Activated CD8-positive, alpha-beta memory T cell treated with anti-CD3 and anti-CD28 coated beads, Interleukin-2, amount 50 U/mL, for 24 hours (primary cell): ENCODE measurements at regions not wholly inside any gene's neighbourhood (a gene's known extent, or its start where the extent isn't known, plus 50 kb on each side); places are given as distances from the start of the nearest gene placed in this dataset.

Experiments
- DNase-seq: peaks from one replicate; pipeline ENCODE4 v3.0.0-alpha.2; 2020; ENCODE audit errors: extremely low read depth

DNA sequence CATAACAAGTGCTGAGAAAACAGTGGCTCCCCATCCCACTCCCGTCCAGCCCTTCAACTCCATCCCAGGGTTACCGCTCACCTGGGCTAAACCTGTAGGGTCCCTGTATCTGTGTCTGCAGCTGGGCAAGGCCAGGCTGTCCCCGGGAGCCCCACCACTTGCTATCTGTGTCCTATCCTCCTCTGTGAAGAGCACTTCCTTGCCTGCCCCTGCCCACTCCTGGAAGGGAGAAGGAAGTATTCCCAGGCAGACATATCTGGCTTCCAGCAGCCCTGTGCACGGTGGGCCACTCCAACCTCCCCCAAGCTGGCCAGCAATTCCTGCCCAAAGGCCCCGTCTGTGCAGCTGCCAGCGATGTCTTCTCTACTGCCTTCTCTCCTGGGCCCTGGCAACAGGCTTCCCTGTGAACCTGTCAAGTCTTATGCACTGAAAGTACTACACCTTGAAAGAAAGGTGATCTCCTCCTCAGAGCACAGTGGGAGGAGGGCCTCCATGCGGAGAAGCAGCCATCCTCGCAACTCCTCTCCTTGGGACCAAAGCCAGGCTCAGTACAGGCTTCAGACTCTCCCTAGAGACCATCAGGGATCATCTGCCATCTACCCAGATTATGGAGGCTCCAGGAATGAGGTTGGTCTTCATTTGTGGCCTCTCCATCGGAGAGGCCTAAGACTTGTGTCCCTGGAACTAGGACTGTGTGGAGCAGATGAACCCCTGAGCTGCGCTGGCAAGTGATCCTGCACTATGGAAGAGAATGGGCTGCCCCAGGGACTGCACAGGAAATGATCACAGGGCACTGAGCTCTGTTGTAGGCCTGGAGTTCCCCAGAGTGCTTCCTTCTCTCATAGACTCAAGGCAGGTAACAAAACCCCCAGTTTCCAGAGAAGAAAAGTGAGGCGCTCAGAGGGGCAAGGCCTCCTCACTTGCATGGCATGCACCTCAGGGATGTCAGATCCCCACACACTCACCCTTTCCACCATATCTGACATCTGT, 663.6 kb downstream of the BCL11B start:
- DNase-seq = no peak

DNA sequence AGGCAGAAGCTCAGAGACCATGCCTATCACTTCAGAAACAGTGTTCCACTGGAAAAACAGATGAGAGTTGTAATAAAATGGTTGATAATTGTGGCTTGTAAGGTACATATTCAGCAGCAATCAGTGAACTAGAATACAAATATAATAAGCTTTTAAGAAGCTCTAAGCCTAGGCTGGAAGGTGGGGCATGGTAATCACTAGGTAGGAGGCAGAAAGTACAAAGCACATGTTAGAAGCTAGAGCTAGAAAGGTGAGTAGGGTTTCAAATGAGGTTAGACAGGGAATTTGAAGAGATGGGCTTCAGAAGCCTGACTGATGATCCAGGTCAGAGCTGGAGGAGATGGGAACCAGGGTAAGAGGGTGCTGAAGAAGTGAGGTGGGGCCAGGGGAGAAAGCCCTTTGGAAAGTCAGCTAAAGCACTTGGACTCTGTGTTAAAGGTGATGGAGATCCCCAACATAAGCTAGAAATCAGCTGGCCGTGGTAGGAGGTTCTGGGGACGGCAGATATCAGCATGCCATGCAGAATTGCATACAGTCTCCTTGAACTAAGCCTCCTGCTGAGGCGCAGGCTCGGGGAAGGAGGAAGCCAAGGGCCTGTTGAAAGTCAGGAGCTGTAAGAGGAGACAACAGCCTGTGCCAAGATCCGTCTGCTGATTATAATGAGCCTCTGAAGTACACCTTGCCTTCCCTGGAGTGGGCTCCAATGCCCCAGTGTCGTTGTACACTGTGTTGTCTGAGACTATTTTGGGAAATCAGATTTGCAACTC, 659.4 kb downstream of the BCL11B start:
- DNase-seq = no peak

DNA sequence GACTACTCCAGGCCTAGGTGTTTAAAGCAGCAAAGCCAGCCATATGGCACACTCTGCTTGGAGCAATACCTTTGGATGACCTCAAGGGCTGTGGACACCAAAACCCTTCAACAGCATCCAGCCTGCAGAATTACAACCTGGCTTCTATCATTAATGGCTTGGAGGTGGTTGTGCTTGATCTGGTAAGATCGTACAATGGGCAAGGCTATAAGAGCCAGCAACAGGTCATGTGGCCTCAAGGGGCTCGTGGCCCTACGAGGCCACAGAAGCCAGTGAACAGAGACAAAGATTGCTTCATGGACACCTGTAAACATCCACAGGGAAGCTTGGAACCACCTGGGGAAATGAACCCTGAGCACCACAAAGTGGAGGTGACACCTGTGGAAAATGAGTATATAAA, 657.3 kb downstream of the BCL11B start:
- no peak for DNase-seq

DNA sequence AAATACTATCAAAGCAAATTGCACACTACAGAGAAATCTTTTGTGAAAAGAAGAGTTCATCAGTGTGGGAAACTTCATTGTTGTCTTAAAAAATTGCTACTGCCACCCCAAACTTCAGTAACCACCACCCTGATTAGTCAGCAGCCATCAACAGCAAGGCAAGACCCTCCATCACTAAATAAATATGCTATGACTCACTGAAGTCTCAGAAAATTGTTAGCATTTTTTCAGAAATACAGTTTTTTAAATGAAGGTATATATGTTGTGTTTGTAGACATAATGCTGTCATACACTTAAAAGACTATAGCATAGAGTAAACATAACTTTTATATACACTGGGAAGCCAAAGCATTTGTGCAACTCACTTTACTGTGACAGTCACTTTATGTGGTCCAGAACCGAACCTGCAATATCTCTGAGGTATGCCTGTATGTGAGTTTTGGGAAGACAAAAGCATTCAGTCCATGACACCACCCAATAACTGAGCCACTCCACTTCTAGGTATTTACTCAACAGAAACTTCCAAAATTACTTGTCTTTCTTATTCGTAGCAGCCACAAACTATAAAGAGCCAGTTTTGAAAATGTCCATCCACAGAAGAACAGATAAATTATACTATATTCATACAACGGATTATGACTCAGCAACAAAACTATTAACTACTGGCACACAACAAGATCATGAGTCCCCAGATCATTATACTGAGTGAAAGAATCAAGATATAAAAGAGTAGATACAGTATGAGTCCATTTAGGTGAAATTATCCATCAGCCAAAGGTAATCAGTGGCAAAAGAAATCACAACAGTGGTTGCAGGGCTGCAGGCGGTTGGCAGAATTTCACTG, 649.6 kb downstream of the BCL11B start:
- no peak for DNase-seq

DNA sequence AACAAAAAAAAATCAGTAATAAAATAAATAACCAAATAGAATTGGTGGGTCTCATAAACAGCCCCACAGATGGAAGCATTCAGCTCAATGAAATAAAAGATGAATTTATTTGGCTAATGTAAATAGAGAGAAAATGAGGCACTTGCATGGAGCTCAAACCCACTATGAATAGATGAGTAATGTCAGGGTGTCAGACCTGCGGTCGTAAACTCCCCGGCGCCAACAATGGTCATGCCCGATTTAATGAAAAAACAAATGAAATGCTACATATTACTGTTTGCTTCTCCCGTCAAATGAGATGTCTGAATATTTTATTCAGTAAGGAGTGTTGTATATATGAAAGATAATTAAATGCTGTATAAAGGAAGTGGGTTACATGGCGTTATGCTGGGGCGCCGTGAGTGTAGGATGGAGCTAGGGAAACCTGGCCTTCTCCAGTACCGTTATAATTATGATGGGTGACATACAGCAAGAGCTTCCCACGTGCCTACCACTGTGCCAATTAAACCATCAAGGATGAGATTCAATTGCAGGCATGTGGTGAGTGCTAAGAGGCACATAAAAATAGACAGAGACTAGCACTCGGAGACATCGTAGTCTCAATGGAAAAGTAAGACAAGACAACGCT, 648.1 kb downstream of the BCL11B start:
- no peak for DNase-seq

DNA sequence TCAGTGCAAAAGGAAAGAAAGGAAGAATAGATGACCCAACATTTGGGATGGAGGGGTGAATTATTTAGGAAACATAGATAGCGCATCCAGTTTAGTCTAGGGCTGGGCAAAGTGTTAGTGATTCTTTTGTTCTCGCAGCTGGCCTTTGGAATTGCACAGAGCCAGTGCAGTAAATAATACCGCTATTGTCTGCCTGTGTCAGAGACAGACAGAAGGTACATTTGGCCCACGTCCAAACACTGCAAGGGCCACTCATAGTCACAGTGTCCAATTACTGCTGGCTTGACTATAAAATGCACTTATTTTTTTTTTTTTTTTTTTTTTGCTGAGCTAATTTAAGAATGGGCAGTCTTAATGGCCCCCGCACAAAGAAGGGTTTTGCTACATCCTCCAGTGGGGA, 638.6 kb downstream of the BCL11B start:
- DNase-seq = no peak

DNA sequence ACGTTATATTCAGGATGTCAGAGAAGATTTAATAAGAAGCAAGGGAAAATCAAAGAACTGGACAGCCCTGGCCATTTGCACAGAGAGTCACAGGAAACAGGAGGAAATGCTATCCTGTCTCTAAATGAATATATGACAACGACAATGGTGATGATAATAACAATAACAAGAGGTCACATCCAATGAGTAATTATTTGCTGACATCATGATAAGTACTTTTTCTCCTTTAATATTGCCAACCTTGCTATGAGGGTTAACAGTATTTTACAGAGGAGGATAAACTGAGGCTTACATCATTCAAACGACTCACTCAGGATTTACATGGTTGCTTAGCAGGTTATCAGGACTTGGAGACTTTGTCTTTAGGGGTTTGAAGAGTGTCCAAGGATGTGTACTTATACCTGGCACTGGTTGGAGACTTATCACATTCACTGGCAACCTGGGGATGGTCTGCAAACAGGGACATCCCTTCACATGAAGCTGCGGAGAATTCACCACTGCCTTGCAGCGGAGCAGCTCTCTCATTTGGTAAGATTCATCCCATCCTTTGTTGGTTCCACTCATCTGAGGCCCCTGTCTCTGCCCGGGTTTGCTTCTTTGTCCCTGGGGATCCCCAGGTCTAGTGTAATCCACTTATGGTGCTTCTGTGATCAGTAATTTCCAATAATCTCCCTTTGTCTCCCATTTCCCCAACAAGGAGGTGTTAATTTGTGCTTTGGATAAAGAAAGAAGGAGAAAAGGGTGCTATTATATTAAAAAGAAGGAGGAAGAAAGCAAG, 637.8 kb downstream of the BCL11B start:
- no peak for DNase-seq

DNA sequence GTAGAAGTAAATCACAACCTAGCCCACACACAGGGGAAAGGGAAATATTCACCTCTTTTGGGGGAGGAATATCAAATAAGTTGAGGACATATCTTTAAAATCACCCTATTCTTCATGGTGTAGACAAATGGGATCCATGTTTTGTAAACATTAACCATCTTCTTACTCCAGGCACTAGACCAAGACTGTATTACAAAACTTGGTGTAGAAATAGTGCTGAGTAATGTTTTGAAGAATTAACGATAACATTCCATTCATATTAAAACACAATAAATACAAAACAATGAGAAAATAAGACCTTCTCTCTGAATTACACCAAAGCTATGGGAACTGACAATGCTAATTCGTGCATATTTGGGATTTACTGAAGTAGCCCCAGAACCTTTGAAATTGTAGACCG, 633.6 kb downstream of the BCL11B start:
- DNase-seq = no peak

DNA sequence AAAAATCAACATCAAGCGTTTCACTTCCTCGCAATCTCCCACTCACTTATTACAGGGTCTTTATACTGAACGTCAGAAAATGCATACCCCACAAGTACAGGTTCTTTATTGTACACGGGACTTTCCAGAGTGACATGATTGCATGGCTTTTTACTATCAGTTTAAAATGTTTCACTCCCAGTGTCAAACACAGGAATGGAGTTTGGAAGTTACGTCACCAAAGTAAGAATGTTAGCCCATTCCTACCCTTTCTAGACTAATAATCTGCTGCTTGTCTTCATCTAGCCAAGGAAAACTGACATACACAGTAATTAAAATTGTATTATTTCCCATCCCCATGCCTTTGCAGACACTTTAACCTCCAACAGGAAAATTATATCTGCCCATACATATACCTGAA, 624.2 kb downstream of the BCL11B start:
- no peak for DNase-seq

DNA sequence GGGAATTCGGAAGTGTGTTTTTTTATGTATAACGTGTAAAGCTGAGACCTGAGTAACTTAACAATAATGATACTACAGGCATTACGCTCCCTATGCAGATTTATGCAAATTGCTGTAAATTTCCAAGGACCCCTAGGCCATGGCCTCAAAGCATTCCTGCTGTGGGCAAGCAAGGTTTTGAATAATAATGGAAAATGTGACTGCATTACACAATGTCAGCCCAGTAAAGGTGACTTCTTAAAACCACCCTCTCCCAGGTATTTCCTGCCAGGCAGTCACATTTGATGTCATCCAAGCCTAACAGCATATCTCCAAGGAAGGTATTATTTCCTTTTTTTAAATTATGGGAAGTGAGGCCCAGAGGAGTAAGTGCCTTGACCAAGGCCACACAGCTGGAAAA, 621.0 kb downstream of the BCL11B start:
- no peak for DNase-seq

DNA sequence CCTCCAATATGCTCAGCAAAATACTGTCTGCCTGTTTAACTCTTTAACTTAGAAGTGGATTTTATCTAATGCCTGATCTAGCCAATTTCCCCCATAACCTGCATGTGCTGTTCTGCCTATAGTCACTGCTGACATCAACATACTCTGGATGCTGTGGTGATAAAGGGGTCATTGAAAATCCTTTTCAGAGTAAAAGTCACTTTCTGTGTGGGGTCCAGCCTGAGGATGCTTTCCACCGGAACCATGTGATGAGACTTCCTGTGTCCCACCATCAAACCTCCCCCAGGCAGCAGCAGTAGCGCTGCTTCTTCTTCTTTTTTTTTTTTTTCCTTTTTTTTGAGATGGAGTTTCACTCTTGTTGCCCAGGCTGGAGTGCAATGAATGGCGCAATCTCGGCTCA, 607.0 kb downstream of the BCL11B start:
- no peak for DNase-seq

DNA sequence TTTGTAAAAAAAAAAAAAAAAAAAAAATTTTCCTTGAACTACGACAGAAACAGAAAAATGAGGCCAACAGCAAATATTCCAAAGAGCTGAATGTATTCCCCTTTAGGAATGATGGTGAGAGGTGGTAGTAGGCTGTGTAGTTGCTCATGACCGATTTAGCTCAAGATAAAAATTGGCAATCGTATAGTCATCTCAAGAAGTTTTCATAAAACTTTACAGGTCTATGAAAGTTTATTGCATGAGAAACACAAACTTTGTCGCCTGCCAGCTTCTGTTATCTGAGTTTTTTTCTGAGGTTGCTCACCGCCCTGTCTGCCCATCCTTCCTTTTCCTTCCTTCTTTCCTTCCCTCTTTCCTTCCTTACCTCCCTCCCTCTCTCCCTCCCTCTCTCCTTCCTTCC, 605.5 kb downstream of the BCL11B start:
- no peak for DNase-seq

DNA sequence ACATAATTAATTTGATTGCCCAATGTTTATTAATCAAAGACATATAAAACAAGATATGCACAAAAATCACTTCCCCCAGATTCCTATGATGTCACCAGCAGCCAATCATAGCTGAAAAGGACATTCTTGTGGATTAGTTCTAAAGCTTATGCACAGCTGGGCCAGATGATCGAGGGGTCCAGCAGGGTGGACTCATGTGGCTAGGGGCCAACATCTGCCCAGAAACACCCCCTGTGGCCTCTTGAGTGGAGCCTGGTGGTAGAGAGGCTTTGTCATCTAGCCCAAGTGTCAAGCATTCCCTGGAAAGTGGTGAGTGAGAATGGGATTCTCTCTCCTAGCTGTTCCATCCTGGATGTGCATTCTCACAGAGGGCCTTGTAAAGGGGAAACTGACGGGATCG, 590.0 kb downstream of the BCL11B start:
- DNase-seq = no peak

DNA sequence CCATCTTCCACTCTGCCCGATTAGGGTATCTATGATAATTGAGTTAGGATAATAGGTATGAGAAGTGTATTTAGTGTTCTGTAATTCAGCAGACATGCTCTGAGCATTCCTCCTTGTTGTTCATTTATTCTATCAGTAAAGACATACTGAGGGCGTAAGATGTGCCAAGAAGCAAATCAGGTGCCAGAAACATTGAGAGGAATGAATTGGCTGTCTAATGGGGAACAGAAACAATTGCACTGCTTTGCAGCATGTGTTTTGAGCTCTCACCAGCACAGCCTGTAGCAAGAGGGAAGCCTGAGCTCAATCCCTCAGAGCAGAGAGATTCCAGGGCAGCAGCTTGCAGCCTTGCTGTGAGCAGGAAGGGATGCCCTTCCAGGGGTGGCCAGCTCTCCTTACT, 589.3 kb downstream of the BCL11B start:
- DNase-seq = no peak

DNA sequence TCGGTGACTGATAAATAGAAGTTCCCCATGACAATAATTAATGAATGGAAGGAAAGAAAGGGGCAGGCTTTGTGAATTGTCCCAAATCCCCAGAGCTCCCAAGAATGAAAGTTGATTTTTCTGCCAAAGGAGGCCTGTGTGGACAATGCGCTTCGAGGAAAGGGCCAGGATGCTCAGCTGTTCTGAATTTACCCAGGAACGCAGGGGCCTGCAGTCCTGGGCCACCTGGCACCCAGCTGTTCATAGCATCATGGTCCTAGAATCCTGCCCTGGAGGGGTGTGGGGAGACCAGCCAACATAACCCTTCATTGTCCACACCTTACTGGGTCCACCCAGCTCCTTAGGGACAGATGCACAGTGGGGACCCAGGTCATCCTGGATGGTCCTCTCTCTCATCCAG, 587.5 kb downstream of the BCL11B start:
- DNase-seq = no peak

DNA sequence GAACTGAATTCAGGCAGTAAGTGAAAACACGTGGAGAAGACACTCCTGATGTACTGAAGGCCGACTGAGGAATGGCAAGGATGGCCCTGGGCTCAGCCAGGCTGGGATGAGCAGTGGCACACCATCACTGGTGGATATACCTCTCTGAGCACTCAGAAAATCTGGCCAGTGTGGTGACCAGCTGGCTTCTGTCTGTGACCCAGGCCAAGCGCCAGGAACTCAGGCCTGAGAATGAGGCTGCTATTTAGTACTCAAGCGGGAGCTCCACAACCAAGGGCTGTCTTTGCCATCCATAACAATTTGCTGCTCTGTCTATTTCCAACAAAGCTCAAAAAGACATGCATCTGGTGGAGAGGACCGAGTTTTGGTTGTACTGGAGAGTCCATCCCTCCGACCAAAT, 586.3 kb downstream of the BCL11B start:
- DNase-seq = no peak

DNA sequence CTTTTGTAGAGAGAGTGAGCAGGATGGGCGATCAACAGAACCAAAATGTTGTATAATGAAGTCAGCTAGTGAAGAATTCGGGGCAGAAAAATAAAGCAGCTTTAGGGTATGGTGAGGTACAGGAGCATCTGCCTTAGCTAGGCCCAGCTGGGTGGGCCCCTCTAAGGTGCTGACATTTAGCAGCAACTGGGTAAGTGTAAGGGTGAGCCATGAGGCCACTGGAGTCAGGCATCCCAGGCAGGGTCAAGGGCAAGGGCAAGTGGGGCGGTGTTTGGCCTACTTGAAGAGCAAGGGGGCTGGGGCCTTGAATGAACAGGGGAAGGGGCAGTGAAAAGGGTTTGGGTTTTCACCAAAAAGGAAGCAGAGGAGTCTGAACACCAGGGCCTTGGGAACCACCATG, 583.6 kb downstream of the BCL11B start:
- no peak for DNase-seq

DNA sequence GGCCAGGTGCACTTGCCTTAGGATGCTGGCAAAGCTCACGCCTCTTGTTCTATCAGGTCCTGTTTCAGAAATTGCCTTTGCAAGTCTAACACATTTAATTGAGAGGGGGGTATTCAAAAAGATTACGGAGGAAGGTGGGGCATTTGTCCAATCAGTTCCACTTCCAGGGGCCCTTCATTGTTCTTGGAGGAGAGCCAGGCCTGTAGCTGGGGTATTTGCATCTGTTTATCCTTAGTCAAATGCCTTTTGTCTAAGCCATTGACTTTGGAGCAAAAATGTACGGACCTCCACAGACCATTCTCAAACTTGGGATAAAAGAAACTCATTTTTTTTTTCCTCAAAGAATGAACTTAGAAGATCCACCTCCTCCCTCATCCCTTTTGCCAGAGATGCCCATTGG, 582.0 kb downstream of the BCL11B start:
- no peak for DNase-seq

DNA sequence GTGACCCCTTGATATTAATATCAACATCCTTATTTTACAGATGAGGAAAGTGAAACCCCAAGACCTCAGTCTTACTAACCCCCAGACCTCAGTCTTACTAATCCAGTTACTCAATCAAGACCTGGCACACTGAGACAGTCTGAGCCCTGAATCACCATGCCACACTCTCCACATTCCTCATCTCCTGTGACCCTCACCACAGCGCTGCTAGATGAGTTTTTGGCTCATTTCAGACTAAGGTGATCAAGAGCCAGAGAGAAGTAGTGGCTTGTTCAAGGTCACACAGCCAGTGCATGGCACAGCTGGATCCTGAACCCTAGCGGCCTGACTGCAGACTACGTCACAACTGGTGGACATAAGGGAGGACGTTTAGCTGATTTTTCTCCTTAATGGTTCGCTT, 579.2 kb downstream of the BCL11B start:
- no peak for DNase-seq

DNA sequence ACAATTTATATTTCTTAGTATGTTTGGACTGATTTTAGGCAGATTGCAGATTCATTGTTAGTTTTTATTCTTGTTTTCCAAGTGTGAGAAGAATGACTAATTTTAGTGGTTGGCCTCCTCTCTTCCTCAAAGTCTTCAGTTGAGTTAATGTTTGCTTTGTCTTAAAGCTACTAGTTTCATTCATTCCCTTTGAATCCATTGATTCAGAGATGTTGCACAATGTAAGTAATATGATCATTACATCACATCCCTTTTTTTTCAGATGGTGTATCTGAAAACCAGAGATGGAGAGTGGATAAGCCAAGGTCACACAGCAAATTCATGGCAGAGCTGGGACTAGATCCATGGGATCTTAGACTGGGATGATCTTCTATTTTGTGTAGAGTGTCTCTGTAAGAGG, 577.5 kb downstream of the BCL11B start:
- no peak for DNase-seq

DNA sequence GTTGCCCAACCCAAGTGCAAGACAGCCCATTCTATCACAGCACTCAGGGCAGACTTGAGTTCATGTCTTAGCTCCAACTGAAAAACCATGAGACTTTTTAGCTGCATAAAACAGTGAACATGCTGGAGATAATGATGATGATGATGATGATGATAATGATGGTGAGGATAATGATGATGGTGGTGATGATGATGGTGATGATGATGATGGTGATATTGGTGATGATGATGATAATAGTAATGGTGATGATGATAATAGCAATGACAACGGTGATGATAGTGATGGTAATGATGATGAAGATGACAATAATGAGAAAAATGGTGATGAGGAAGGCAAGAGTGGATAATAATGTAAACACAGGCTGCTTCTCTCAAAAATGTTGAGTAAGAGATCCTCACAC, 576.2 kb downstream of the BCL11B start:
- DNase-seq = no peak
